HepG2 (cell line): ENCODE measurements at regions not wholly inside any gene's neighbourhood (a gene's known extent, or its start where the extent isn't known, plus 50 kb on each side); places are given as distances from the start of the nearest gene placed in this dataset.

ENCODE experiments used
- ATAC-seq: fragments of 200-7000 bp; cut with Tn5 transposase; 3 replicates; pipeline ENCODE4 v1.9.1; 2020; ENCODE audit warnings: mild to moderate bottlenecking, moderate library complexity
- BruUV-seq: library from RNA; stranded (reverse); fragments of 400-500 nt; replicated peaks from 2 replicates; lab custom pipeline; 2021; lab: Mats Ljungman, UMichigan
- CTCF ChIA-PET: fragments of 300-600 bp; formaldehyde crosslinking; extraction: SDS; loops from one replicate; lab custom pipeline; 2021; ENCODE audit warnings: low total read pairs, inconsistent platforms, low intra/inter-chr PET ratio; lab: Yijun Ruan, JAX
- POLR2A ChIA-PET: fragments of 350-600 bp; sonication (Branson Sonifier 250); formaldehyde crosslinking; loops from one replicate; lab custom pipeline; 2020; ENCODE audit warnings: antibody characterized with exemption, inconsistent platforms; lab: Yijun Ruan, JAX
- DNase-seq: peaks from one replicate; pipeline ENCODE4 v3.0.0-alpha.2; 2015; ENCODE audit warnings: low spot score
- FAIRE-seq: peaks from 3 replicates; lab custom pipeline; 2011; peaks lifted over from hg19 to GRCh38; lab: Jason Lieb, UNC
- H2AFZ ChIP-seq: one replicate; pipeline ENCODE4 v1.6.1; 2011; ENCODE audit warnings: low read length, inconsistent platforms
- H3K27ac ChIP-seq: fragments of 300-600 bp; 3 replicates; pipeline ENCODE4 v1.8.0; 2011; ENCODE audit warnings: mixed run types, mild to moderate bottlenecking, mixed read lengths, low read length, inconsistent platforms; ENCODE audit not compliant: insufficient read depth; ENCODE audit errors: extremely low read length
- H3K27me3 ChIP-seq, 2 experiments: fragments of 200-600 bp in 1 of 2; 2 replicates in 1 of 2; 3 replicates in 1 of 2; pipeline versions ENCODE4 v1.6.0 to v1.8.0; 2011; ENCODE audit warnings: low read length in 2 of 2, mild to moderate bottlenecking in 2 of 2, moderate library complexity in 2 of 2, inconsistent platforms in 1 of 2; ENCODE audit not compliant: insufficient read depth in 2 of 2, control insufficient read depth in 1 of 2
- H3K36me3 ChIP-seq, 2 experiments: fragments of 200-600 bp in 1 of 2; replicated peaks in 1 of 2; 2 replicates in 1 of 2; 3 replicates in 1 of 2; pipeline versions ENCODE4 v1.5.1 to v1.8.0; 2011; ENCODE audit warnings: low read length in 2 of 2, inconsistent platforms in 1 of 2; ENCODE audit not compliant: insufficient read depth in 2 of 2, control insufficient read depth in 1 of 2
- H3K4me1 ChIP-seq: 2 replicates; pipeline ENCODE4 v1.5.1; 2012; ENCODE audit warnings: low read length, inconsistent platforms; ENCODE audit not compliant: insufficient read depth
- H3K4me2 ChIP-seq: 2 replicates; pipeline ENCODE4 v1.6.0; 2011; ENCODE audit warnings: low read depth, low read length, inconsistent platforms
- H3K4me3 ChIP-seq, 3 experiments: fragments of 200-600 bp in 1 of 3; sonication (generic), shearing (Covaris generic) in 1 of 3; replicated peaks in 1 of 3; 2 replicates each; pipeline ENCODE4 v1.5.1; 2011 to 2016; ENCODE audit warnings: low read length in 3 of 3, inconsistent platforms in 2 of 3, low read depth in 2 of 3, mild to moderate bottlenecking in 2 of 3, control low read depth in 1 of 3, mixed read lengths in 1 of 3; ENCODE audit not compliant: insufficient read depth in 1 of 3
- H3K79me2 ChIP-seq: one replicate; pipeline ENCODE4 v1.6.1; 2011; ENCODE audit warnings: low read length, inconsistent platforms; ENCODE audit not compliant: insufficient read depth
- H3K9ac ChIP-seq: 2 replicates; pipeline ENCODE4 v1.6.0; 2011; ENCODE audit warnings: mild to moderate bottlenecking, low read depth, low read length, inconsistent platforms; ENCODE audit not compliant: insufficient read depth
- H3K9me3 ChIP-seq: 2 replicates; pipeline ENCODE4 v1.5.1; 2012; ENCODE audit warnings: mild to moderate bottlenecking, low read length
- H4K20me1 ChIP-seq: 2 replicates; pipeline ENCODE4 v1.6.0; 2011; ENCODE audit warnings: inconsistent platforms, mild to moderate bottlenecking, low read length, moderate library complexity; ENCODE audit not compliant: insufficient read depth
- CC2D1A ChIP-seq: sonication (generic); formaldehyde crosslinking; IDR thresholded peaks from 2 replicates; pipeline ENCODE4 v1.8.1; 2023; ENCODE audit warnings: mild to moderate bottlenecking, missing genetic modification reagents
- CEBPZ ChIP-seq: IDR thresholded peaks from 2 replicates; pipeline ENCODE4 v1.6.1; 2012; ENCODE audit warnings: low read length, improper control_type of control experiment
- ELF4 ChIP-seq: sonication (generic); formaldehyde crosslinking; IDR thresholded peaks from 2 replicates; pipeline ENCODE4 v1.5.0; 2020; ENCODE audit warnings: missing genetic modification reagents, mild to moderate bottlenecking, moderate library complexity, borderline replicate concordance
- MAFG ChIP-seq: sonication (generic); formaldehyde crosslinking; IDR thresholded peaks from 2 replicates; pipeline ENCODE4 v1.5.1; 2020; ENCODE audit warnings: mild to moderate bottlenecking, missing genetic modification reagents
- MBNL3 ChIP-seq: fragments of 250-450 bp; sonication (Bioruptor Pico); conservative IDR thresholded peaks from 2 replicates; pipeline ENCODE4 v1.8.0; 2022; ENCODE audit warnings: mild to moderate bottlenecking, inconsistent platforms
- TFE3 ChIP-seq: IDR thresholded peaks from 2 replicates; pipeline ENCODE4 v1.6.1; 2016
- ZNF101 ChIP-seq: sonication (generic); formaldehyde crosslinking; IDR thresholded peaks from 2 replicates; pipeline ENCODE4 v1.4.0; 2020; ENCODE audit warnings: mild to moderate bottlenecking, low read depth, missing genetic modification reagents, borderline replicate concordance
- ZNF335 ChIP-seq: sonication (generic); formaldehyde crosslinking; IDR thresholded peaks from 2 replicates; pipeline ENCODE4 v1.4.0; 2020; ENCODE audit warnings: missing genetic modification reagents
- ZNF468 ChIP-seq: sonication (generic); formaldehyde crosslinking; IDR thresholded peaks from 2 replicates; pipeline ENCODE4 v1.8.0; 2022; ENCODE audit warnings: mild to moderate bottlenecking, moderate library complexity, missing genetic modification reagents
- ZNF543 ChIP-seq: sonication (generic); formaldehyde crosslinking; IDR thresholded peaks from 2 replicates; pipeline ENCODE4 v1.4.0; 2020; ENCODE audit warnings: mild to moderate bottlenecking, missing genetic modification reagents
- ZNF614 ChIP-seq: IDR thresholded peaks from 2 replicates; pipeline ENCODE4 v1.6.1; 2018; ENCODE audit warnings: missing biosample characterization, missing genetic modification reagents, inconsistent platforms, borderline replicate concordance
- ZNF839 ChIP-seq: sonication (generic); formaldehyde crosslinking; IDR thresholded peaks from 2 replicates; pipeline ENCODE4 v1.4.0; 2020; ENCODE audit warnings: missing genetic modification reagents, mild to moderate bottlenecking, borderline replicate concordance
- ZSCAN21 ChIP-seq: sonication (generic); formaldehyde crosslinking; IDR thresholded peaks from 2 replicates; pipeline ENCODE4 v1.8.0; 2022; ENCODE audit warnings: mild to moderate bottlenecking, missing genetic modification reagents, moderate library complexity, borderline replicate concordance
- WGBS: methylation state at CpG from one replicate; pipeline ENCODE4 v1.1.6; 2017; ENCODE audit warnings: low lambda C conversion rate; 5-methylcytosine and 5-hydroxymethylcytosine counted together
- in situ Hi-C: cut with HindIII; loops from 2 replicates; pipeline ENCODE4 v1.10.0; 2017; ENCODE audit warnings: low pct_unique_long_range_greater_than_20kb; ENCODE audit not compliant: extremely low pct_ligation_motif_present
- intact Hi-C: fragments of 100-400 bp; cut with micrococcal nuclease; formaldehyde crosslinking; loops from one replicate; pipeline ENCODE4 v1.10.0; 2022; ENCODE audit not compliant: unreplicated experiment

GRCh38 chr2:11054783-11055678 is 100.2 kb upstream of the SLC66A3 start:
- Histone ChIP-seq H3K9me3 (no peaks in the 10 kb centered on the region), H3K9ac (no peak overlapping the region), H3K79me2 (no peaks in the 10 kb centered on the region), H3K4me1 (no peaks in the 10 kb centered on the region), H3K4me2 (no peak overlapping the region), H2AFZ (no peak overlapping the region), H4K20me1 (no peaks in the 10 kb centered on the region), H3K4me3 (no peak overlapping the region), H3K27ac (no peak overlapping the region), H3K27me3 (peaks cover 3 to 51% of the 10 kb centered on the region in 2 experiments; a peak in 4 of 5 replicates), H3K36me3 (no peaks in the 10 kb centered on the region)
- FAIRE-seq (no peak), DNase-seq (no peak), ATAC-seq (no peak)
- POLR2A ChIA-PET: no interaction called here
- intact Hi-C loops: no loop called here
- TF ChIP-seq ELF4 (CRISPR knock-in tag) (no peak), ZNF335 (no peak), MBNL3 (CRISPR knock-in tag) (no peak)
- WGBS: 21% methylated on average over 10 of the region's 14 CpGs
- BruUV-seq: no TSS peak
- CTCF ChIA-PET: no interaction called here
- in situ Hi-C loops: no loop called here

- Histone ChIP-seq H3K27ac (no peak overlapping the region), H4K20me1 (no peaks in the 10 kb centered on the region), H3K9ac (no peak overlapping the region), H3K9me3 (peaks cover 5% of the 10 kb centered on the region; the same call in 1 of the 2 replicates), H3K36me3 (no peaks in the 10 kb centered on the region), H3K4me1 (no peaks in the 10 kb centered on the region), H3K4me3 (no peak overlapping the region), H3K4me2 (no peak overlapping the region), H3K27me3 (peaks cover 3 to 48% of the 10 kb centered on the region in 2 experiments; a peak in 4 of 5 replicates), H2AFZ (no peak overlapping the region), H3K79me2 (no peaks in the 10 kb centered on the region)
- ChIA-PET POLR2A (no interaction called here), CTCF (no interaction called here)
- DNase-seq (no peak), ATAC-seq (no peak), FAIRE-seq (no peak)
- in situ Hi-C loops: no loop called here
- WGBS: 54% methylated on average over 9 of the region's 9 CpGs
- no TSS peak for BruUV-seq
- intact Hi-C loops: no loop called here
- TF ChIP-seq ZNF468 (no peak), ZNF839 (CRISPR knock-in tag) (no peak), ZNF543 (CRISPR knock-in tag) (no peak), CC2D1A (no peak), MAFG (CRISPR knock-in tag) (no peak), CEBPZ (no peak), ZNF101 (CRISPR knock-in tag) (no peak), ZNF614 (CRISPR knock-in tag) (no peak), TFE3 (CRISPR knock-in tag) (no peak), ZSCAN21 (CRISPR knock-in tag) (no peak)
Observed at GRCh38 chr2:11055679-11056215, 99.5 kb upstream of the SLC66A3 start.
